ENCODE measurements at regions not wholly inside any gene's neighbourhood (a gene's known extent, or its start where the extent isn't known, plus 50 kb on each side); places are given as distances from the start of the nearest gene placed in this dataset.

DNA sequence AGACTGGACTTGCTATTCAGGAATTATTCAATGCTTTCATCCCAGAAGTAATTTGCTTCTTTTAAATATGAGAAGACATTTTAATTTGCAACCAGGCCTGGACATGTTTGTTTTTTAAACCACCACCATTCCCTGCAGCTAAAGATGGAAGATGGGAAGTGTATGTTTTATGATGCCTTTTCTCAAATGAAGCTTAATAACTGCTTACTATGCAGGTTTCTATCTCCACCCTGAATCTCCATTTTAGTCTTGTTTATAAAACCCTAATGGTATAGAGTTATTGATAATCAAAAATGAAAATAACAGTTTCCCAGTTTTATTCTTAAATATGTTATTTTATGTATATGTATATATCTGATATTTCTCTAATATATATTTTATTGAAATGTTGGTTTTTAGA is 418.9 kb downstream of the C4orf33 start:
- H4K20me1 ChIP-seq (ENCODE audit: control insufficient read depth, extremely low read depth, insufficient read depth, low read length), result no peaks in the 10 kb centered on the region
- H3K4me1 ChIP-seq (ENCODE audit: control insufficient read depth, extremely low read depth, insufficient read depth, low read length), result no peaks in the 10 kb centered on the region
- DNase-seq (ENCODE audit: low read depth in 2 of 2), result no peak
- H3K9ac ChIP-seq (ENCODE audit: insufficient read depth, low read length), result no peak overlapping the region
- H3K27me3 ChIP-seq (ENCODE audit: control insufficient read depth, insufficient read depth, low read length), result no peaks in the 10 kb centered on the region
- no peaks in the 10 kb centered on the region for H3K79me2 ChIP-seq (ENCODE audit: control insufficient read depth, insufficient read depth, low read length)
- no peak for TF ChIP-seq EZH2 (IDR thresholded peaks at IDR 0.05; ENCODE audit: low read length, missing control alignments)
- TF ChIP-seq, protein P1, sequence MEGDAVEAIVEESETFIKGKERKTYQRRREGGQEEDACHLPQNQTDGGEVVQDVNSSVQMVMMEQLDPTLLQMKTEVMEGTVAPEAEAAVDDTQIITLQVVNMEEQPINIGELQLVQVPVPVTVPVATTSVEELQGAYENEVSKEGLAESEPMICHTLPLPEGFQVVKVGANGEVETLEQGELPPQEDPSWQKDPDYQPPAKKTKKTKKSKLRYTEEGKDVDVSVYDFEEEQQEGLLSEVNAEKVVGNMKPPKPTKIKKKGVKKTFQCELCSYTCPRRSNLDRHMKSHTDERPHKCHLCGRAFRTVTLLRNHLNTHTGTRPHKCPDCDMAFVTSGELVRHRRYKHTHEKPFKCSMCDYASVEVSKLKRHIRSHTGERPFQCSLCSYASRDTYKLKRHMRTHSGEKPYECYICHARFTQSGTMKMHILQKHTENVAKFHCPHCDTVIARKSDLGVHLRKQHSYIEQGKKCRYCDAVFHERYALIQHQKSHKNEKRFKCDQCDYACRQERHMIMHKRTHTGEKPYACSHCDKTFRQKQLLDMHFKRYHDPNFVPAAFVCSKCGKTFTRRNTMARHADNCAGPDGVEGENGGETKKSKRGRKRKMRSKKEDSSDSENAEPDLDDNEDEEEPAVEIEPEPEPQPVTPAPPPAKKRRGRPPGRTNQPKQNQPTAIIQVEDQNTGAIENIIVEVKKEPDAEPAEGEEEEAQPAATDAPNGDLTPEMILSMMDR (conservative IDR thresholded peaks at IDR 0.05 in 1 of 2, IDR thresholded peaks at IDR 0.05 in 1 of 2; ENCODE audit: low read depth in 1 of 2, low read length in 2 of 2), result no peak
- no peaks in the 10 kb centered on the region for H3K36me3 ChIP-seq (ENCODE audit: control insufficient read depth, insufficient read depth, low read length)
- H3K9me3 ChIP-seq (ENCODE audit: control insufficient read depth, insufficient read depth, low read depth, low read length), result no peaks in the 10 kb centered on the region
- no peak overlapping the region for H3K4me2 ChIP-seq (ENCODE audit: extremely low read depth, insufficient read depth, low read length)
- no peak overlapping the region for H2AFZ ChIP-seq (ENCODE audit: low read length)
- no peak overlapping the region for H3K27ac ChIP-seq (ENCODE audit: insufficient read depth, low read length)
- no peak overlapping the region for H3K4me3 ChIP-seq (replicated peaks in 1 of 4; ENCODE audit: control extremely low read depth in 1 of 4, insufficient read depth in 1 of 4, low read depth in 3 of 4, low read length in 4 of 4)

DNA sequence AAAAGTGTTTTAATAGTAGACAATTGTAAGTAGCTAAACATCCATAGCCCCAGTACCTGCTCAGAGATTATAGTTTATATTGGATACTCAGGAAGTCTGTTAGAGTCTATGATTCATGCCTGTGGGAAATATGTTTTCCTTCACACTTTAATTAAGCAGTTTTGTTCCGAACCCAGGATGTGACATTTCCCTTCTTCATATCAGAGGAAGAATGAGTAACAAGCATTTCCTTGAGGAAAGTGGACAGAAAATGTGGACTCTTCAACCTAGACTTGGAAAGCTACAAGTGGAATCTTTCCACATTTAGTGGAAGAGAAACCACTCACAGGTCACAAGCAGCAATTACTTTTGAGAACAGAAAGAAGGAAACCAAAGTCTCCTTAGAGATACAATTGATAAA is 419.4 kb downstream of the C4orf33 start:
- Histone ChIP-seq H4K20me1 (ENCODE audit: control insufficient read depth, extremely low read depth, insufficient read depth, low read length) (no peaks in the 10 kb centered on the region), H3K4me1 (ENCODE audit: control insufficient read depth, extremely low read depth, insufficient read depth, low read length) (no peaks in the 10 kb centered on the region), H3K9ac (ENCODE audit: insufficient read depth, low read length) (no peak overlapping the region), H2AFZ (ENCODE audit: low read length) (no peak overlapping the region), H3K4me2 (ENCODE audit: extremely low read depth, insufficient read depth, low read length) (no peak overlapping the region), H3K27me3 (ENCODE audit: control insufficient read depth, insufficient read depth, low read length) (no peaks in the 10 kb centered on the region), H3K27ac (ENCODE audit: insufficient read depth, low read length) (no peak overlapping the region), H3K4me3 (replicated peaks in 1 of 4; ENCODE audit: control extremely low read depth in 1 of 4, insufficient read depth in 1 of 4, low read depth in 3 of 4, low read length in 4 of 4) (no peak overlapping the region), H3K36me3 (ENCODE audit: control insufficient read depth, insufficient read depth, low read length) (no peaks in the 10 kb centered on the region), H3K79me2 (ENCODE audit: control insufficient read depth, insufficient read depth, low read length) (no peaks in the 10 kb centered on the region), H3K9me3 (ENCODE audit: control insufficient read depth, insufficient read depth, low read depth, low read length) (no peaks in the 10 kb centered on the region)
- TF ChIP-seq, protein P1 (conservative IDR thresholded peaks at IDR 0.05 in 1 of 2, IDR thresholded peaks at IDR 0.05 in 1 of 2; ENCODE audit: low read depth in 1 of 2, low read length in 2 of 2), result no peak
- TF ChIP-seq EZH2 (IDR thresholded peaks at IDR 0.05; ENCODE audit: low read length, missing control alignments), result no peak
- no peak for DNase-seq (ENCODE audit: low read depth in 2 of 2)

DNA sequence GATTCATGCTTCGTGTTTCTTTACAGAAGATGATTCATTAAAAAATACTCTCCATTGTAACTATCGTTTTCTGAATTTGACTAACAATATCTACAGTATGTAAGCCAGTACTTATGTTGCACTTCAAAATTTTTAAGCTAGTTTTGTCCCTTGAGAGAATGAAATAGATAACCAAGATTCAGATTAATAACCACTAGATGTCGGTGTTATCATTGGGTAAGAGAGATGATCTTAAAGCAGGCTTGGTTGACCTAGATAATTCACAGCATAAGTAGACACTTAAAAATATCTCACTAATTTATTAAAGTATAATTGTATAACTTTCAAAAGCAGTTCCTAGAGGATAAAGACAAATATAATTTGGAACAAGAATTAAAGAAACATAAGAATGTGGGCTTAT is 430.9 kb downstream of the C4orf33 start:
- DNase-seq (ENCODE audit: low read depth in 2 of 2), result no peak
- H2AFZ ChIP-seq (ENCODE audit: low read length), result no peak overlapping the region
- H3K9ac ChIP-seq (ENCODE audit: insufficient read depth, low read length), result no peak overlapping the region
- H3K27ac ChIP-seq (ENCODE audit: insufficient read depth, low read length), result no peak overlapping the region
- no peak overlapping the region for H3K4me3 ChIP-seq (replicated peaks in 1 of 4; ENCODE audit: control extremely low read depth in 1 of 4, insufficient read depth in 1 of 4, low read depth in 3 of 4, low read length in 4 of 4)
- no peaks in the 10 kb centered on the region for H3K79me2 ChIP-seq (ENCODE audit: control insufficient read depth, insufficient read depth, low read length)
- H3K4me1 ChIP-seq (ENCODE audit: control insufficient read depth, extremely low read depth, insufficient read depth, low read length), result no peaks in the 10 kb centered on the region
- H3K36me3 ChIP-seq (ENCODE audit: control insufficient read depth, insufficient read depth, low read length), result no peaks in the 10 kb centered on the region
- H4K20me1 ChIP-seq (ENCODE audit: control insufficient read depth, extremely low read depth, insufficient read depth, low read length), result no peaks in the 10 kb centered on the region
- H3K9me3 ChIP-seq (ENCODE audit: control insufficient read depth, insufficient read depth, low read depth, low read length), result no peaks in the 10 kb centered on the region
- no peak for TF ChIP-seq EZH2 (IDR thresholded peaks at IDR 0.05; ENCODE audit: low read length, missing control alignments)
- TF ChIP-seq, protein P1 (conservative IDR thresholded peaks at IDR 0.05 in 1 of 2, IDR thresholded peaks at IDR 0.05 in 1 of 2; ENCODE audit: low read depth in 1 of 2, low read length in 2 of 2), result no peak
- H3K27me3 ChIP-seq (ENCODE audit: control insufficient read depth, insufficient read depth, low read length), result no peaks in the 10 kb centered on the region
- no peak overlapping the region for H3K4me2 ChIP-seq (ENCODE audit: extremely low read depth, insufficient read depth, low read length)

All from fibroblast of lung (primary cell).